HepG2 (cell line): ENCODE measurements at regions not wholly inside any gene's neighbourhood (a gene's known extent, or its start where the extent isn't known, plus 50 kb on each side); places are given as distances from the start of the nearest gene placed in this dataset.

Experiments
- ATAC-seq: fragments of 200-7000 bp; cut with Tn5 transposase; 3 replicates; pipeline ENCODE4 v1.9.1; 2020; ENCODE audit warnings: mild to moderate bottlenecking, moderate library complexity
- BruUV-seq: library from RNA; stranded (reverse); fragments of 400-500 nt; replicated peaks from 2 replicates; lab custom pipeline; 2021; lab: Mats Ljungman, UMichigan
- CTCF ChIA-PET: fragments of 300-600 bp; formaldehyde crosslinking; extraction: SDS; loops from one replicate; lab custom pipeline; 2021; ENCODE audit warnings: low total read pairs, inconsistent platforms, low intra/inter-chr PET ratio; lab: Yijun Ruan, JAX
- POLR2A ChIA-PET: fragments of 350-600 bp; sonication (Branson Sonifier 250); formaldehyde crosslinking; loops from one replicate; lab custom pipeline; 2020; ENCODE audit warnings: antibody characterized with exemption, inconsistent platforms; lab: Yijun Ruan, JAX
- DNase-seq: peaks from one replicate; pipeline ENCODE4 v3.0.0-alpha.2; 2015; ENCODE audit warnings: low spot score
- FAIRE-seq: peaks from 3 replicates; lab custom pipeline; 2011; peaks lifted over from hg19 to GRCh38; lab: Jason Lieb, UNC
- H2AFZ ChIP-seq: one replicate; pipeline ENCODE4 v1.6.1; 2011; ENCODE audit warnings: low read length, inconsistent platforms
- H3K27ac ChIP-seq: fragments of 300-600 bp; 3 replicates; pipeline ENCODE4 v1.8.0; 2011; ENCODE audit warnings: mixed run types, mild to moderate bottlenecking, mixed read lengths, low read length, inconsistent platforms; ENCODE audit not compliant: insufficient read depth; ENCODE audit errors: extremely low read length
- H3K27me3 ChIP-seq, 2 experiments: fragments of 200-600 bp in 1 of 2; 2 replicates in 1 of 2; 3 replicates in 1 of 2; pipeline versions ENCODE4 v1.6.0 to v1.8.0; 2011; ENCODE audit warnings: low read length in 2 of 2, mild to moderate bottlenecking in 2 of 2, moderate library complexity in 2 of 2, inconsistent platforms in 1 of 2; ENCODE audit not compliant: insufficient read depth in 2 of 2, control insufficient read depth in 1 of 2
- H3K36me3 ChIP-seq, 2 experiments: fragments of 200-600 bp in 1 of 2; replicated peaks in 1 of 2; 2 replicates in 1 of 2; 3 replicates in 1 of 2; pipeline versions ENCODE4 v1.5.1 to v1.8.0; 2011; ENCODE audit warnings: low read length in 2 of 2, inconsistent platforms in 1 of 2; ENCODE audit not compliant: insufficient read depth in 2 of 2, control insufficient read depth in 1 of 2
- H3K4me1 ChIP-seq: 2 replicates; pipeline ENCODE4 v1.5.1; 2012; ENCODE audit warnings: low read length, inconsistent platforms; ENCODE audit not compliant: insufficient read depth
- H3K4me2 ChIP-seq: 2 replicates; pipeline ENCODE4 v1.6.0; 2011; ENCODE audit warnings: low read depth, low read length, inconsistent platforms
- H3K4me3 ChIP-seq, 3 experiments: fragments of 200-600 bp in 1 of 3; sonication (generic), shearing (Covaris generic) in 1 of 3; replicated peaks in 1 of 3; 2 replicates each; pipeline ENCODE4 v1.5.1; 2011 to 2016; ENCODE audit warnings: low read length in 3 of 3, inconsistent platforms in 2 of 3, low read depth in 2 of 3, mild to moderate bottlenecking in 2 of 3, control low read depth in 1 of 3, mixed read lengths in 1 of 3; ENCODE audit not compliant: insufficient read depth in 1 of 3
- H3K79me2 ChIP-seq: one replicate; pipeline ENCODE4 v1.6.1; 2011; ENCODE audit warnings: low read length, inconsistent platforms; ENCODE audit not compliant: insufficient read depth
- H3K9ac ChIP-seq: 2 replicates; pipeline ENCODE4 v1.6.0; 2011; ENCODE audit warnings: mild to moderate bottlenecking, low read depth, low read length, inconsistent platforms; ENCODE audit not compliant: insufficient read depth
- H3K9me3 ChIP-seq: 2 replicates; pipeline ENCODE4 v1.5.1; 2012; ENCODE audit warnings: mild to moderate bottlenecking, low read length
- H4K20me1 ChIP-seq: 2 replicates; pipeline ENCODE4 v1.6.0; 2011; ENCODE audit warnings: inconsistent platforms, mild to moderate bottlenecking, low read length, moderate library complexity; ENCODE audit not compliant: insufficient read depth
- CREB1 ChIP-seq, 2 experiments: fragments of 450-650 bp in 1 of 2; IDR thresholded peaks; 2 replicates each; pipeline ENCODE4 v1.6.1; 2016 to 2017; ENCODE audit warnings: control low read depth in 1 of 2, mild to moderate bottlenecking in 1 of 2, missing compliant biosample characterization in 1 of 2, missing genetic modification characterization in 1 of 2
- LCORL ChIP-seq, 2 experiments: fragments of 450-650 bp in 1 of 2; sonication (generic) in 1 of 2; formaldehyde crosslinking in 1 of 2; IDR thresholded peaks; 2 replicates each; pipeline versions ENCODE4 v1.5.0 to v1.6.1; 2017 to 2020; ENCODE audit warnings: antibody characterized with exemption in 1 of 2, missing genetic modification reagents in 1 of 2
- MXD3 ChIP-seq: IDR thresholded peaks from 2 replicates; pipeline ENCODE4 v1.6.1; 2016; ENCODE audit warnings: mild to moderate bottlenecking, missing biosample characterization, missing genetic modification reagents
- NR2F2 ChIP-seq: IDR thresholded peaks from 2 replicates; pipeline ENCODE4 v1.6.1; 2012; ENCODE audit warnings: low read depth, inconsistent platforms, borderline replicate concordance
- PHF8 ChIP-seq: sonication (generic); formaldehyde crosslinking; IDR thresholded peaks from 2 replicates; pipeline ENCODE4 v1.5.0; 2020; ENCODE audit warnings: missing genetic modification reagents
- ZBTB43 ChIP-seq: sonication (generic); formaldehyde crosslinking; conservative IDR thresholded peaks from 2 replicates; pipeline ENCODE4 v1.4.0; 2020; ENCODE audit warnings: missing genetic modification reagents
- ZNF180 ChIP-seq: sonication (generic); formaldehyde crosslinking; IDR thresholded peaks from 2 replicates; pipeline ENCODE4 v1.4.0; 2020; ENCODE audit warnings: low read depth, missing genetic modification reagents, borderline replicate concordance
- ZNF7 ChIP-seq: IDR thresholded peaks from 2 replicates; pipeline ENCODE4 v1.6.1; 2016; ENCODE audit warnings: missing biosample characterization, missing genetic modification reagents
- WGBS: methylation state at CpG from one replicate; pipeline ENCODE4 v1.1.6; 2017; ENCODE audit warnings: low lambda C conversion rate; 5-methylcytosine and 5-hydroxymethylcytosine counted together
- in situ Hi-C: cut with HindIII; loops from 2 replicates; pipeline ENCODE4 v1.10.0; 2017; ENCODE audit warnings: low pct_unique_long_range_greater_than_20kb; ENCODE audit not compliant: extremely low pct_ligation_motif_present
- intact Hi-C: fragments of 100-400 bp; cut with micrococcal nuclease; formaldehyde crosslinking; loops from one replicate; pipeline ENCODE4 v1.10.0; 2022; ENCODE audit not compliant: unreplicated experiment

- Histone ChIP-seq H3K4me3 (no peak overlapping the region), H3K79me2 (no peaks in the 10 kb centered on the region), H4K20me1 (no peaks in the 10 kb centered on the region), H3K36me3 (no peaks in the 10 kb centered on the region), H3K4me1 (peaks cover 11% of the 10 kb centered on the region), H3K9me3 (no peaks in the 10 kb centered on the region), H3K4me2 (no peak overlapping the region), H3K27me3 (peaks cover 8 to 18% of the 10 kb centered on the region in 2 experiments), H2AFZ (no peak overlapping the region), H3K9ac (no peak overlapping the region), H3K27ac (no peak overlapping the region)
- ATAC-seq (no peak), DNase-seq (no peak), FAIRE-seq (no peak)
- ChIA-PET POLR2A (no interaction called here), CTCF (no interaction called here)
- in situ Hi-C loops = no loop called here
- intact Hi-C loops = no loop called here
- 52% methylated on average over 4 of the region's 4 CpGs for WGBS
- no peak for TF ChIP-seq PHF8 (CRISPR knock-in tag)
- no peak for TF ChIP-seq ZNF180
- no peak for TF ChIP-seq ZBTB43
- no peak for TF ChIP-seq LCORL (IDR thresholded peaks at IDR 0.05)
- TF ChIP-seq LCORL (CRISPR knock-in tag; IDR thresholded peaks at IDR 0.05) = no peak
- no peak for TF ChIP-seq MXD3 (CRISPR knock-in tag)
- TF ChIP-seq NR2F2 = no peak
- peak; percentile 73 for TF ChIP-seq CREB1 (IDR thresholded peaks at IDR 0.05)
- TF ChIP-seq CREB1 (CRISPR knock-in tag; IDR thresholded peaks at IDR 0.05) = no peak
- no peak for TF ChIP-seq ZNF7 (CRISPR knock-in tag)
- BruUV-seq = no TSS peak
These were observed 124.1 kb downstream of the WDR11 start for GRCh38 chr10:120975072-120975867.
